ENCODE measurements at regions not wholly inside any gene's neighbourhood (a gene's known extent, or its start where the extent isn't known, plus 50 kb on each side); places are given as distances from the start of the nearest gene placed in this dataset.

GRCh38 chr5:175181331-175181730, 262.7 kb downstream of the DRD1 start:
- in situ Hi-C loops (cut with MboI; ENCODE audit: low pct_unique_long_range_greater_than_20kb, low sequenced_read_pairs, unreplicated experiment), result no loop called here
- DNase-seq (ENCODE audit: low spot score), result no peak

DNA sequence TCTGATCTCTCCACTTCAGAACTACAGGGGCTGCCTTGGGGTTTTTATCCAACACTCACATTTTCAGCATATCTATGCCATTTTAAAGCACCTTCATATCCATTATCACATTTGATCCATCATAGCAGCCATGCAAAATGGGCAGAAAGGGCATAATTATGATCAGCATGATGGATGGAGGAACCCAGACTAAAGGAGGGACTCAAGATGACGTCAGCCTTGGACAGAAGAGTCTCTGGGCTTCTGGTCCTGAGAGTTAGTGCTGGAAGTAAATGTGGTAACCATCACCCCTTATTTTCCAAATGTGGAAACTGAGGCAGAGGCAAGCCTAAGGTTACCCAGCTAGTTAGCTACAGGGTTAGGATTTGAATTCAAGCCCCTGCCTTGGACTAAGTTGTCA, 273.1 kb downstream of the DRD1 start:
- no peak for TF ChIP-seq CTCF (IDR thresholded peaks at IDR 0.05; ENCODE audit: extremely low read depth, insufficient read depth, missing control alignments)
- no peak for DNase-seq (ENCODE audit: low spot score)
- in situ Hi-C loops (cut with MboI; ENCODE audit: low pct_unique_long_range_greater_than_20kb, low sequenced_read_pairs, unreplicated experiment), result no loop called here

More at GRCh38 chr5:175181331-175181730, 262.7 kb downstream of the DRD1 start:
- no peak for TF ChIP-seq CTCF (IDR thresholded peaks at IDR 0.05; ENCODE audit: extremely low read depth, insufficient read depth, missing control alignments)

- in situ Hi-C loops (cut with MboI; ENCODE audit: low pct_unique_long_range_greater_than_20kb, low sequenced_read_pairs, unreplicated experiment), result no loop called here
- DNase-seq (ENCODE audit: low spot score), result no peak
- no peak for TF ChIP-seq CTCF (IDR thresholded peaks at IDR 0.05; ENCODE audit: extremely low read depth, insufficient read depth, missing control alignments)
These were observed 275.0 kb downstream of the DRD1 start for GRCh38 chr5:175168882-175169507.

- no peak for TF ChIP-seq CTCF (IDR thresholded peaks at IDR 0.05; ENCODE audit: extremely low read depth, insufficient read depth, missing control alignments)
- in situ Hi-C loops (cut with MboI; ENCODE audit: low pct_unique_long_range_greater_than_20kb, low sequenced_read_pairs, unreplicated experiment), result no loop called here
- no peak for DNase-seq (ENCODE audit: low spot score)
These were observed 278.0 kb downstream of the DRD1 start for GRCh38 chr5:175166026-175166425.

GRCh38 chr5:175163586-175164275, 280.3 kb downstream of the DRD1 start:
- TF ChIP-seq CTCF (IDR thresholded peaks at IDR 0.05; ENCODE audit: extremely low read depth, insufficient read depth, missing control alignments), result no peak
- in situ Hi-C loops (cut with MboI; ENCODE audit: low pct_unique_long_range_greater_than_20kb, low sequenced_read_pairs, unreplicated experiment), result no loop called here

GRCh38 chr5:175162036-175162435, 281.9 kb downstream of the DRD1 start:
- DNase-seq (ENCODE audit: low spot score), result no peak
- no peak for TF ChIP-seq CTCF (IDR thresholded peaks at IDR 0.05; ENCODE audit: extremely low read depth, insufficient read depth, missing control alignments)
- in situ Hi-C loops (cut with MboI; ENCODE audit: low pct_unique_long_range_greater_than_20kb, low sequenced_read_pairs, unreplicated experiment), result no loop called here

More at GRCh38 chr5:175163586-175164275, 280.3 kb downstream of the DRD1 start:
- no peak for DNase-seq (ENCODE audit: low spot score)
